Globus pallidus (tissue), 1 donor: ENCODE measurements at regions not wholly inside any gene's neighbourhood (a gene's known extent, or its start where the extent isn't known, plus 50 kb on each side); places are given as distances from the start of the nearest gene placed in this dataset.

ENCODE experiments used
- DNase-seq: peaks from one replicate; pipeline ENCODE4 v3.0.0-alpha.2; 2015; ENCODE audit warnings: low spot score

DNA sequence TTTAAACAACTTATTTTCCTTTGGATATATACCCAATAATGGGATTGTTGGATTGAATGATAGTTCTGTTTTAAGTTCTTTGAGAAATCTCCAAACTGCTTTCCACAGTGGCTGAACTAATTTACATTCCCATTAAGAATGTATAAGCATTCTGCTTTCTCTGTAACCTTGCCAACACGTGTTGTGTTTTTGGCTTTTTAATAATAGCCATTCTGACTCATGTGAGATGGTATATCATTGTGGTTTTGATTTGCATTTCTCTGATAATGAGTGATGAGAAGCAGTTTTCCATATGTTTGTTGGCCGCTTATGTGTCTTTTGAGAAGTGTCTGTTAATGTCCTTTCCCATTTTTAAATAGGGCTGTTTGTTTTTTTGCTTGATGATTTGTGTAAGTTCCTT lies 155.6 kb upstream of the PITX2 start:
- DNase-seq, result no peak

- DNase-seq, result no peak
These were observed 157.7 kb upstream of the PITX2 start for GRCh38 chr4:110780538-110780937.

DNA sequence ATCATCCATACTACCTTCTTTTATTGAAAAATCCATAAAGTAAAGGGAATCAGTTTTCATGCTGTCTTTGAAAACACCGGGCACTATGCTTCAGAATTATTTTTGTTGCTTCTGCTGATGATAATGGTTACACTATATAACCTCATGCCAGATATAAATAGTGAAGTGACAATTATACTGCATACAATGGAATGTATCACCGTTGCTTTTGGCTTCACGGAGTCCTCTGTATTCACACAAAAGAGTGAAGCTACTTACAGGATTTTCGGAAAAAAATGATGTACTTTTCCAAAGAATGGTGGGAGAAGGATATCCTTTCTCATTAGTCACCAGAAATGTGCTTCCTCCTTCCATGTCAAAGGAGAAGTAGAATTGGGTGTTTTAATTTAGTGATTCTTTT lies 159.1 kb upstream of the PITX2 start:
- no peak for DNase-seq

DNA sequence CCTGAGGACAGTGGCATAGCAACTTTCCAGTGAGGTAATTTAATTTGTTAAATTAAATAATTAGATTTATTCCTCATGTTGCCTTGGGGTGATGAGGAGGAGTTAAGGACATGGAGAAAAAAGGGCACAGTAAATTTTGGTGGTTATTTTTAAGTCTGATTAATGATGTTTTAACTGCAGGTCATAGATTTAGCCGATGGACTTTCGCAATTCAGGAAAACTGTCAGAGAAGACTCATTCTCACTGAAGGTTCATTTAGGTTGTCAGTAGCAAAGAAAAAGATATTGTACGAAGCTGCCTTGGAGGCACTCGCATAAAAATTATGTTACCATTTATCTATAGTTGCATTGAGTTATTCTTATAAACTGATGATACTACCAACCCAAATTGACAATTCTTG lies 164.2 kb upstream of the PITX2 start:
- no peak for DNase-seq

DNA sequence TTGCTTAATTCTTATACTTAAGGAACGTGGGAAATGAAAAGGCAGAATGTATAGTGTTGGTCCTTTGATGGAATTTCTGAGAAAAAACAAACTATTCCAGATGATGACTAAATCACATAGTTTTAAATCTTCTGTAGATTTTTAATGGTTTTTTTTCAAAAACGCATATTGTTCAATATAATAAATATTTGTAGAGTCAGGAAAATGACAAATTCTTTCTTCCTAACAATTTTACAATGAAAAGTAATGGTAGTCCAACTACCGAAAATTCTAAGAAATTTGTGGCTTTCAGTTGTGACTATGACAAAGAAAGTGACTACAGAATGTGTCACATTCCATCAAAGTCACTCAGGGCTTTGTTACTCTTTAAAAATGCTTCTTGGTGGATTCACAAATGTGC lies 164.8 kb upstream of the PITX2 start:
- no peak for DNase-seq

DNA sequence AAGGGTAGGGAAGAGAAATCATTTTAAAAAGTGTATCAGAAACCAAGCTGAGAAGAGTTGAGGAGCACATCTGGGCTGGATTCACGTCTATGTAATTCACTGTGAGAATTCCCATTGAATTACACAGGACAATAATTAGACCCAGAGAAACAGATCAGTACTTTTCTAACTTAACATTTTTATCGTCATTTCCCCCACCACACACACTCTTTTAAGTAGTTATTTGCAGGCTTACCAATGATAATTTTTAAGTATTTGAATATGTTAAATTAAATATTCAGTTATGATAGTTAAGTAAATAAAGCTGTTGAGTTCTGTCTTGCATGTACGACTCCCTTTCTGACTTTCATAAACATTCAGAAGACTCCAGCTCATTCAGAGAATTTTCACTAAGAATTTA lies 165.4 kb upstream of the PITX2 start:
- DNase-seq, result no peak

DNA sequence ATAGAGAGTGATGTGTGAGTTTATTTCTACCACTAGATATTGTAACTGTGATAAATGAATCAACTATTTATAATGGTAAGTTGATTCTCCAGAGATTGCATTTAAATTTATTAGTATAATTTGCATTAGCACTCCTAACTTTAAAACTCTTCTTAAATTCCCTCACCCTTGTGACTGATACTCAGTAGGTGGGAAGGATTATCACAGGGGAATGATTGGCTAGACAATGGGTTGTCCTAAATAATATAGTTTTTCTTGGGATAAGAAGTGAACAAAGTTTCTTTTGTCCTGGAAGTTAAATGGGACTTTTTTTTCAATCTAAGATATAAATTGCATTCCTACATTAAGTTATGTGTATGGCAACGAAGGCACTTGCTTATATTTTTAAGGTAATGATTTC lies 169.2 kb upstream of the PITX2 start:
- no peak for DNase-seq

GRCh38 chr4:110793381-110793801 lies 170.5 kb upstream of the PITX2 start:
- DNase-seq, result no peak

- no peak for DNase-seq
These were observed 171.1 kb upstream of the PITX2 start for GRCh38 chr4:110793890-110794554.

- DNase-seq, result no peak
These were observed 173.1 kb upstream of the PITX2 start for GRCh38 chr4:110795971-110796370.

GRCh38 chr4:110797486-110797885 lies 174.6 kb upstream of the PITX2 start:
- DNase-seq, result no peak

DNA sequence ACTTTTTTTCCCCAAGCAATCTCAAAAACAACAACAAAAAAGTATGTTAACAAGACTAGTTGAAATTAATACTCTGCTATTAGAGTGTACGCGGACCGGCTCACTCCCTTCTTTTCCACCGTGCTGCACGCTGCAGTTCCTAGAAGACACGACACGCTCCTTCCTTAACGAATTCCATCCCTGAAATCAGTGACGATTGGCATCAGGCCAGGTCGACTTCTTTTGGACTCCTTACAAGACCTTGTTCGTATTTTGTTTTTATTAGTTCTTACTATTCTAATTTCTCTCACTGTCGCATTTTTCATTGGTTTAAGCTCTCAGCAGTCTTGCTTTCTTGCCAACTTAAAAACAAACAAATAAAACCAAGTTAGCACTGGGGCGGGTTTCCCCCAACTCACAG lies 175.8 kb upstream of the PITX2 start:
- DNase-seq, result no peak

DNA sequence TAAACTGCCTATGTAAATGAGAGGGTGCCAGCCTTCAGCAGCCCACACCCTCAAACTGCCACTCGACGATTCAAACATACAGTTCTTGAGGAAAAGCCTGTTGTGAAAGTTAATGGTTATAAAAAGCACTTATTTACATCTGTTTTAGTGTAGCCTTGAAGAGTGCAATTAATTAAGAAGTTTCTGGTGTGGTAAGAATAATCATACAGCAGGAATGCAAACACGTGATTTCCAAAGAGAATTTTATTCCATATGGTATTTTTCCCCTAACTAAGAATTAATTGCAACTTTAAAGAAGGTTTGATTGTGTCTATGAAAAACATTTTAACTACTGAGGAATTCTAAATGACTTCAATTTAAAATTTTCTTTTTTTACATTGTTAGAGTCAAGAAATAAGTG lies 176.3 kb upstream of the PITX2 start:
- no peak for DNase-seq

- no peak for DNase-seq
These were observed 178.7 kb upstream of the PITX2 start for GRCh38 chr4:110801591-110801990.

- DNase-seq, result no peak
These were observed 185.5 kb upstream of the PITX2 start for GRCh38 chr4:110808351-110808878.

- DNase-seq, result no peak
These were observed 193.1 kb upstream of the PITX2 start for GRCh38 chr4:110815950-110816349.

GRCh38 chr4:110816367-110816766 lies 193.5 kb upstream of the PITX2 start:
- DNase-seq, result no peak

DNA sequence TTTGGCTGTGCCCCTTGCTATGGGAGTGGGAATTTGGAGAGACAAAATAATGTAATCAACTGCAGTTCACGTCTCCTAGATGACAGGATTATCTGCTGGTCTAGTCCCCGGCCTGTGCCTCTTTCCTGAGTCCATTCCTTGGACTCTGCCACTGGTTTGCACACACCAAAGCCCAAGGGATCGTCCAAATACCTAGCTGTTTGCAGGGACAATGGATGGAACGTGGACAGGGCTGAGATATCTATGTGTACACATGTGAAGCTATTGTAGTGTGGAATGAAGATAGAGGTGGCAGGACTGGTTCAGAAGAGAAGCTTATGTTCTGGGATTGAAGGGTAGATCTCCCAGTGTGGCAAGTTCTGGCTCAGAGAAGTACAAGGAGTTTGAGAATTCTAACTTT lies 198.3 kb upstream of the PITX2 start:
- no peak for DNase-seq

DNA sequence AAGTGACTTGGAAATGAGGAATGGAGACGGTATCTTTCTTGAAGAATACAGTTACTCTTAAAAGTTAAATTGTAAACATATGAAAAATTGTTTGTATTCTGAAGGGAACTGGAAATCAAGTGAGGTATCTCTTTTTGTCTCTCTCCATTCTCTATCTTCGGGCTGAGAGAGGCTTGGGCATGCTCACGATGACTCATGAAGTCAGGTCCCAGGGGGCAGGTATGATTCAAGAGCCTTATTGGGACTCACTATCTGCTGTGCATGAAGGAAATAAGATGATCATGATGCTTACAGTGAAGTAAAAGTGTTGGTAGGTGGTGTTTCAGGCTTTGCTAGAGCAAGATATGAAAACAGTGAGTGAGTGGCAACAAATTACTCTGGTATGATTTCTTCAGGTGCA lies 200.4 kb upstream of the PITX2 start:
- DNase-seq, result no peak

- DNase-seq, result no peak
These were observed 201.5 kb upstream of the PITX2 start for GRCh38 chr4:110824344-110824743.

- no peak for DNase-seq
These were observed 203.8 kb upstream of the PITX2 start for GRCh38 chr4:110826656-110827055.

GRCh38 chr4:110830461-110830860 lies 207.6 kb upstream of the PITX2 start:
- DNase-seq, result no peak

DNA sequence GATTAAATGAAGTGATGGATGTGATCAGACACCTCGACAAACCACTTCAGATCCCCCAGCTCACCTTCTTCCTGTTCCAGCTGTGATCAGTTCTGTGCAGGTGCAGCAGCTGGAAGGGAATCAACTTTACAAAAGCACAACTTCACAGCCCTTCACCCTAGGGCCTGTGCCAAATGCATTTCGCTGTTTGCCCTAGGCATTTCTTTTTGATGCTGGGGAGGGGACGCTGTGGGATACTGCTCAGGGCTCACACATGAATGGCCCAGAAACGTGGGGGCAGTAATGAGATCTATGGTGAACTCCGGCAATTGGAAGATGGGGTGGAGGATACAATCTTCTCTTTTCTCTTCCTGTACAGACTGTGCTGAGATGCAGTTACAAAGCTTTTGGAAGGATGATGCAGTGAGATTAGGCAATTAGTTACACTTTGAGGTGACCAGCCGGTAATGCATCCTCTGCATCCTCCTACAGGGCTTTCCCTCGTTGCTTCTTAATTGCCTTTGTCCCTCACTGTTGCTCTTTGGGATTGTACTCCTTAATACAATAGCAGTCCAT lies 215.1 kb upstream of the PITX2 start:
- no peak for DNase-seq

DNA sequence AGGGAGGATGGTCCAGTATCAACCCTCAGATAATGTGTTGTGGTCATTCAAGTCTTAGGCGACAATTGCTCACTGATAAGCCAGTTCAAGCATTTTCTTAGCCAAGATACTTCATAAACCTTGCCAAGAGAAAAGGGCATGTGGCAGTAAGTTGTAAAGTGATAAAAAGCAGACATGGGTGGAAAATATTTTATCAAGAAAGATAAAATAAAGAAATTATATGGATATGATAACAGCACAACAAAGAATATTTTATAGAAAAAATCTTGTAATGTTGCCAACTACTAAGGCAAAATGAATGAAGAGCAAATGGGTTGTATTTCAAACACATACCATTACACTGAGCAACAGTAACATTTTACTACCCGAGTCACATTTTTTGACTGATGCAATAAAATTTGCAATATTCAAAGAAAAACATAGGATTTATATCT lies 217.4 kb upstream of the PITX2 start:
- DNase-seq, result no peak
